Testis (tissue), 2 donors: ENCODE measurements at regions not wholly inside any gene's neighbourhood (a gene's known extent, or its start where the extent isn't known, plus 50 kb on each side); places are given as distances from the start of the nearest gene placed in this dataset.

ENCODE experiments used
- CTCF ChIP-seq, 3 experiments: fragments of 450-650 bp in 2 of 3; fragments of 200-600 bp in 1 of 3; sonication (generic) in 1 of 3; IDR thresholded peaks; one replicate each; pipeline ENCODE4 v1.5.1; 2016 to 2019; ENCODE audit warnings: antibody characterized with exemption in 3 of 3, mild to moderate bottlenecking in 2 of 3, moderate library complexity in 1 of 3
- POLR2A ChIP-seq: fragments of 450-650 bp; IDR thresholded peaks from one replicate; pipeline ENCODE4 v1.6.1; 2017; ENCODE audit warnings: antibody characterized with exemption, mild to moderate bottlenecking, moderate library complexity

- no peak for TF ChIP-seq POLR2A
- TF ChIP-seq CTCF (IDR thresholded peaks at IDR 0.05): no peak
These were observed 505.2 kb downstream of the TBC1D22A start for GRCh38 chr22:47267513-47268282.
